Ishikawa (cell line): ENCODE measurements at regions not wholly inside any gene's neighbourhood (a gene's known extent, or its start where the extent isn't known, plus 50 kb on each side); places are given as distances from the start of the nearest gene placed in this dataset.

ENCODE experiments used
- CEBPB ChIP-seq: IDR thresholded peaks from 2 replicates; pipeline ENCODE4 v1.6.1; 2012
- CREB1 ChIP-seq: IDR thresholded peaks from 2 replicates; pipeline ENCODE4 v1.6.1; 2012; ENCODE audit warnings: low read depth
- EGR1 ChIP-seq: IDR thresholded peaks from 2 replicates; pipeline ENCODE4 v1.6.1; 2012
- EP300 ChIP-seq: IDR thresholded peaks from 2 replicates; pipeline ENCODE4 v1.6.1; 2012; ENCODE audit warnings: borderline replicate concordance
- FOXM1 ChIP-seq: IDR thresholded peaks from 2 replicates; pipeline ENCODE4 v1.6.1; 2012; ENCODE audit warnings: low read depth, borderline replicate concordance
- MAX ChIP-seq: IDR thresholded peaks from 2 replicates; pipeline ENCODE4 v1.6.1; 2012
- NFIC ChIP-seq: IDR thresholded peaks from 2 replicates; pipeline ENCODE4 v1.6.1; 2012
- RAD21 ChIP-seq: IDR thresholded peaks from 2 replicates; pipeline ENCODE4 v1.6.1; 2012; ENCODE audit warnings: low read depth
- REST ChIP-seq: IDR thresholded peaks from 2 replicates; pipeline ENCODE4 v1.6.1; 2012; ENCODE audit warnings: low read depth, mild to moderate bottlenecking
- TAF1 ChIP-seq: IDR thresholded peaks from 2 replicates; pipeline ENCODE4 v1.6.1; 2012; ENCODE audit warnings: low read depth, mild to moderate bottlenecking
- TCF12 ChIP-seq: IDR thresholded peaks from 2 replicates; pipeline ENCODE4 v1.6.1; 2012; ENCODE audit warnings: low read depth
- TEAD4 ChIP-seq: IDR thresholded peaks from 2 replicates; pipeline ENCODE4 v1.6.1; 2012
- USF1 ChIP-seq: IDR thresholded peaks from 2 replicates; pipeline ENCODE4 v1.6.1; 2012
- YY1 ChIP-seq: IDR thresholded peaks from 2 replicates; pipeline ENCODE4 v1.6.1; 2012; ENCODE audit warnings: low read depth
- ZBTB7A ChIP-seq: IDR thresholded peaks from 2 replicates; pipeline ENCODE4 v1.6.1; 2012; ENCODE audit warnings: low read depth

GRCh38 chr3:182330646-182331045, 462.7 kb upstream of the ATP11B start:
- TF ChIP-seq USF1, result no peak
- no peak for TF ChIP-seq CEBPB
- no peak for TF ChIP-seq EGR1
- TF ChIP-seq TCF12, result no peak
- no peak for TF ChIP-seq RAD21
- TF ChIP-seq EP300, result no peak
- TF ChIP-seq ZBTB7A, result no peak
- no peak for TF ChIP-seq CREB1
- TF ChIP-seq TEAD4, result no peak
- no peak for TF ChIP-seq FOXM1
- no peak for TF ChIP-seq REST
- TF ChIP-seq YY1, result no peak
- no peak for TF ChIP-seq NFIC
- no peak for TF ChIP-seq MAX
- TF ChIP-seq TAF1, result no peak

GRCh38 chr3:182331341-182331740, 462.0 kb upstream of the ATP11B start:
- no peak for TF ChIP-seq RAD21
- no peak for TF ChIP-seq NFIC
- TF ChIP-seq EGR1, result no peak
- TF ChIP-seq FOXM1, result no peak
- no peak for TF ChIP-seq TAF1
- no peak for TF ChIP-seq CREB1

GRCh38 chr3:182342252-182342651, 451.1 kb upstream of the ATP11B start:
- TF ChIP-seq USF1 (no peak), REST (no peak), TAF1 (no peak), ZBTB7A (no peak), YY1 (no peak), NFIC (no peak), EP300 (no peak), CEBPB (no peak), TEAD4 (no peak), EGR1 (no peak), FOXM1 (no peak), MAX (no peak), CREB1 (no peak)

GRCh38 chr3:182349051-182349450, 444.3 kb upstream of the ATP11B start:
- no peak for TF ChIP-seq RAD21
- no peak for TF ChIP-seq YY1
- no peak for TF ChIP-seq EGR1
- no peak for TF ChIP-seq FOXM1
- TF ChIP-seq TCF12, result no peak
- no peak for TF ChIP-seq EP300

- TF ChIP-seq TEAD4 (no peak), NFIC (no peak), REST (no peak), YY1 (no peak), EGR1 (no peak), MAX (no peak), FOXM1 (no peak)
These were observed 443.3 kb upstream of the ATP11B start for GRCh38 chr3:182349951-182350517.
